ENCODE measurements at regions not wholly inside any gene's neighbourhood (a gene's known extent, or its start where the extent isn't known, plus 50 kb on each side); places are given as distances from the start of the nearest gene placed in this dataset.

DNA sequence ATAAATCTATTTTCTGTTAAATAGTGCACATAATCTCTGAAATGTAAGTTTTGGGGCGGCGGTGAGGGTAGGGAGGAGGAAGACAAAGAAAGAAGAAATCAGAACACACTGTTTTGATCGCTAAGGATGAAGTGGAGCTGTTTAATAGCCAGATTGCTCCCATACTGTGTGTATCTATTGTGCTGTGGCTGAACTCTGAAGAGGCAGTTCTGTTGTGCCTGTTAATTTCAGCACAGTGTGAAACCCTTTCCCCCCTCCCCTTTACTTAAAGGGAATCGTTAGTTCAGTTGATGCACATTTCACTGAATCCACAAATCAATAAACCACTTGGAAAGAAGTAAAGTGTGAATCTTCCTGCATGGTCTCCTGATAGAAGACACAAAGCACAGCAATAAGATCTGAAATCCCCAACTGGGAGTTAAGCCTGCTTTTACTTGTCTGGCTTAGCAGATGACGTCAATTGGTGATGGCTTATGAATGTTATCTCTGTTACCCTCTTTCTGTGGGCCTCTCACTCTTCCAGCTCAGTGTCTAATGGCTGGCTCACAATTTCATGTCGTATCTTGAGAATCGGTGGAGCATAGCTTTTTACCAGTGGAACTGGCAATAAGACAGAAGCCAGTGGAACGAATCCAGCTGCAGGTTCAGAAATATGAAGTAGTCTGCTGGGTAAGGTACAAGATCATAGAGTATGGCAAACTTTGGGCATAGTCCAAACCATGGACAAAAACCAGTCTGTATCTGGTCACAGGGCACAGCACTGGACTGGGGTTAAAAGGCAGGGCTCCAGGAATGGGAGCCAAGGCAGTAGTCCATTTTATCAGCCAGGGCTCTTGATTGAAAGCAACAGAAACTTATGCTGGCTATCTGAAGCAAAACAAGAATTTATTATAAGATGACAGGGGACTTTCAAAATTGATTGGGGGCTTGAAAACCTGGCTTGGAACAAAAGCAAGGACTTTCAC is 413.5 kb upstream of the SEL1L start:
- FAIRE-seq (no peak), ATAC-seq (peak in 1 of 4 donors; percentile 29), DNase-seq (no peak)
- no peak overlapping the region for H3K27ac ChIP-seq
- 53 to 55% methylated on average over 8 of the region's 8 CpGs for WGBS, 2 donors
- no peaks in the 10 kb centered on the region for H3K4me1 ChIP-seq
- no peak overlapping the region for H3K4me3 ChIP-seq
- H3K36me3 ChIP-seq, result no peaks in the 10 kb centered on the region
- intact Hi-C loops (cut with DNase I), result no loop called here
- no peaks in the 10 kb centered on the region for H3K27me3 ChIP-seq
- no peak for TF ChIP-seq CTCF (IDR thresholded peaks at IDR 0.05)
- no peaks in the 10 kb centered on the region for H3K9me3 ChIP-seq

DNA sequence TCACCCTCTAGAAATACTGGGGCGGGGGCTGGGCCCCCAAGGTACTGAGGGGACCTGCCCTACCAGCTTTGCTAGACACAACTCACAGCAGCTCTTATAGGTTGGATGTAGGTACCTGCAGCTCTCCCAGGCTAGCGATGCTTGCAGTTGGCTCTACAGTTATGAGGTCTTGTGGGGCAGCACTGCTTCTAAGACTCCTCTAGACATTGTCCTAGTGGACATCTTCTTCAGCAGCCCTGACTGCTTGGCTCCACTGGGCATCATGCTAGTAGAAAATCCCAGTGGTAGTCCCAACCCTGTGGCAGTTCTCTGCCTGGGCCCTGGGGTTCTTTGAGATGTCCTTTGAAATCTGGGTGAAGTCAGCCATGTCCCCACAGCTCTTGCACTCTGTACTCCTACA is 419.3 kb upstream of the SEL1L start:
- Histone ChIP-seq H3K4me3 (no peak overlapping the region), H3K36me3 (no peaks in the 10 kb centered on the region), H3K9me3 (no peaks in the 10 kb centered on the region), H3K4me1 (no peaks in the 10 kb centered on the region), H3K27ac (no peak overlapping the region), H3K27me3 (no peaks in the 10 kb centered on the region)
- TF ChIP-seq CTCF (IDR thresholded peaks at IDR 0.05), result no peak
- no peak for ATAC-seq
- intact Hi-C loops (cut with DNase I), result no loop called here
- DNase-seq, result peak in 2 of 6 donors; percentile 20 to 41
- WGBS, 2 donors, result 76 to 84% methylated on average over 2 of the region's 2 CpGs
- FAIRE-seq, result no peak

GRCh38 chr14:81953419-81953818 is 419.8 kb upstream of the SEL1L start:
- Histone ChIP-seq H3K36me3 (no peaks in the 10 kb centered on the region), H3K4me3 (no peak overlapping the region), H3K27me3 (no peaks in the 10 kb centered on the region), H3K4me1 (no peaks in the 10 kb centered on the region), H3K9me3 (no peaks in the 10 kb centered on the region), H3K27ac (no peak overlapping the region)
- TF ChIP-seq CTCF (IDR thresholded peaks at IDR 0.05), result no peak
- WGBS, 2 donors, result 66 to 73% methylated on average over 3 of the region's 3 CpGs
- no peak for ATAC-seq
- DNase-seq, result no peak
- intact Hi-C loops (cut with DNase I), result no loop called here
- no peak for FAIRE-seq

DNA sequence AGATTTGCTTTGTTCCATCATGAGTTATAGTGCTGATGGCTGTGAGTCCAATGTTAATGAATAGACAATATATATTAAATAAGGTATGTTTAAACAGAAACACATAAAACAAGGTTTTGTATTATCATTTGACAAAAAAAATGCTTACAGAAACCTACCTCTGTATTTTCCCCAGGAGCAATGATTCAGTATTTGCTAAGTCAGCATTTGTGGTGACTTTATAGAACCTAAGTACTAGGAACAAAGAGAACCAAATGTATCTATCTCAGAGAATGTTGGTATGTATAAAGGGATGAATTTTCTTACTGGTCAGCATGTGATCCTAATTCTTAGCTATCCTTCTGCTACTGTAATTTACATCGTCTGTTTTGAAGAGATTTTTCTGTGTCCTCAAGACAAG is 421.5 kb upstream of the SEL1L start:
- no peaks in the 10 kb centered on the region for H3K36me3 ChIP-seq
- FAIRE-seq (no peak), DNase-seq (no peak), ATAC-seq (no peak)
- H3K27ac ChIP-seq, result no peak overlapping the region
- no peak overlapping the region for H3K4me3 ChIP-seq
- H3K4me1 ChIP-seq, result no peaks in the 10 kb centered on the region
- WGBS, 2 donors, result 61 to 84% methylated on average over 1 of the region's 1 CpG
- no peaks in the 10 kb centered on the region for H3K9me3 ChIP-seq
- H3K27me3 ChIP-seq, result no peaks in the 10 kb centered on the region
- intact Hi-C loops (cut with DNase I), result no loop called here
- no peak for TF ChIP-seq CTCF (IDR thresholded peaks at IDR 0.05)

- Histone ChIP-seq H3K27ac (no peak overlapping the region), H3K4me3 (no peak overlapping the region), H3K9me3 (no peaks in the 10 kb centered on the region), H3K27me3 (no peaks in the 10 kb centered on the region), H3K4me1 (no peaks in the 10 kb centered on the region), H3K36me3 (no peaks in the 10 kb centered on the region)
- WGBS, 2 donors, result 85 to 97% methylated on average over 3 of the region's 3 CpGs
- FAIRE-seq (no peak), DNase-seq (no peak), ATAC-seq (no peak)
- intact Hi-C loops (cut with DNase I), result no loop called here
- no peak for TF ChIP-seq CTCF (IDR thresholded peaks at IDR 0.05)
Measured at GRCh38 chr14:81960781-81961180, 427.1 kb upstream of the SEL1L start.
